ENCODE measurements at regions not wholly inside any gene's neighbourhood (a gene's known extent, or its start where the extent isn't known, plus 50 kb on each side); places are given as distances from the start of the nearest gene placed in this dataset.

- no peaks in the 10 kb centered on the region for H3K79me2 ChIP-seq (replicated peaks; ENCODE audit: insufficient read depth, low read length)
- no peak overlapping the region for H3K9ac ChIP-seq (ENCODE audit: low read length)
- H3K27me3 ChIP-seq (ENCODE audit: insufficient read depth, low read depth, low read length), result no peaks in the 10 kb centered on the region
- no peak overlapping the region for H3K4me3 ChIP-seq (ENCODE audit: low read length)
- TF ChIP-seq CTCF (IDR thresholded peaks at IDR 0.05; ENCODE audit: poor library complexity, severe bottlenecking), result no peak
- no peak for TF ChIP-seq SMC3 (conservative IDR thresholded peaks at IDR 0.05; ENCODE audit: poor library complexity)
- no peak for TF ChIP-seq REST (IDR thresholded peaks at IDR 0.05; ENCODE audit: borderline replicate concordance)
- no peak for TF ChIP-seq RAD21 (conservative IDR thresholded peaks at IDR 0.05)
- no peak for TF ChIP-seq EZH2 (IDR thresholded peaks at IDR 0.05; ENCODE audit: borderline replicate concordance, insufficient read depth, low read length, poor library complexity, severe bottlenecking)
- TF ChIP-seq TAF1 (IDR thresholded peaks at IDR 0.05; ENCODE audit: low read depth), result no peak
- no peak for TF ChIP-seq POLR2AphosphoS5 (IDR thresholded peaks at IDR 0.05)
- TF ChIP-seq EP300 (conservative IDR thresholded peaks at IDR 0.05; ENCODE audit: poor library complexity, severe bottlenecking), result no peak
- no peak for TF ChIP-seq MXI1 (conservative IDR thresholded peaks at IDR 0.05; ENCODE audit: poor library complexity, severe bottlenecking)
- no peaks in the 10 kb centered on the region for H3K9me2 ChIP-seq (ENCODE audit: insufficient read depth, low read length)
- H3K4me2 ChIP-seq (ENCODE audit: low read length), result no peak overlapping the region
- no peak overlapping the region for H3K27ac ChIP-seq (ENCODE audit: low read length)
- no peaks in the 10 kb centered on the region for H4K20me1 ChIP-seq (ENCODE audit: insufficient read depth)
- no peaks in the 10 kb centered on the region for H3K36me3 ChIP-seq (ENCODE audit: insufficient read depth, low read length)
- H3F3A ChIP-seq (ENCODE audit: insufficient read depth, low read length, poor library complexity, severe bottlenecking), result no peaks in the 10 kb centered on the region
- H2AFZ ChIP-seq (ENCODE audit: low read depth, low read length), result no peak overlapping the region
- H3K9me3 ChIP-seq (ENCODE audit: low read length), result no peaks in the 10 kb centered on the region
Observed at GRCh38 chr22:22717664-22718063, 73.2 kb downstream of the GGTLC2 start.

GRCh38 chr22:22720201-22720723, 75.8 kb downstream of the GGTLC2 start:
- no peaks in the 10 kb centered on the region for H3K27me3 ChIP-seq (ENCODE audit: insufficient read depth, low read depth, low read length)
- no peaks in the 10 kb centered on the region for H3K9me2 ChIP-seq (ENCODE audit: insufficient read depth, low read length)
- TF ChIP-seq REST (IDR thresholded peaks at IDR 0.05; ENCODE audit: borderline replicate concordance), result no peak
- no peak for TF ChIP-seq SMC3 (conservative IDR thresholded peaks at IDR 0.05; ENCODE audit: poor library complexity)
- TF ChIP-seq POLR2AphosphoS5 (IDR thresholded peaks at IDR 0.05), result no peak
- TF ChIP-seq CTCF (IDR thresholded peaks at IDR 0.05; ENCODE audit: poor library complexity, severe bottlenecking), result peak; percentile 27
- no peak for TF ChIP-seq RAD21 (conservative IDR thresholded peaks at IDR 0.05)
- no peak overlapping the region for H3K4me3 ChIP-seq (ENCODE audit: low read length)
- H3K79me2 ChIP-seq (replicated peaks; ENCODE audit: insufficient read depth, low read length), result no peaks in the 10 kb centered on the region
- no peaks in the 10 kb centered on the region for H3K36me3 ChIP-seq (ENCODE audit: insufficient read depth, low read length)
- no peak overlapping the region for H3K9ac ChIP-seq (ENCODE audit: low read length)
- no peaks in the 10 kb centered on the region for H3F3A ChIP-seq (ENCODE audit: insufficient read depth, low read length, poor library complexity, severe bottlenecking)
- H2AFZ ChIP-seq (ENCODE audit: low read depth, low read length), result no peak overlapping the region
- no peaks in the 10 kb centered on the region for H4K20me1 ChIP-seq (ENCODE audit: insufficient read depth)
- H3K27ac ChIP-seq (ENCODE audit: low read length), result no peak overlapping the region
- no peak overlapping the region for H3K4me2 ChIP-seq (ENCODE audit: low read length)
- H3K9me3 ChIP-seq (ENCODE audit: low read length), result no peaks in the 10 kb centered on the region

All from neural cell (in vitro differentiated cells).